ENCODE measurements at regions not wholly inside any gene's neighbourhood (a gene's known extent, or its start where the extent isn't known, plus 50 kb on each side); places are given as distances from the start of the nearest gene placed in this dataset.
A peak's percentile ranks its signal among the peaks of the same experiment; 100 is the strongest.

DNA sequence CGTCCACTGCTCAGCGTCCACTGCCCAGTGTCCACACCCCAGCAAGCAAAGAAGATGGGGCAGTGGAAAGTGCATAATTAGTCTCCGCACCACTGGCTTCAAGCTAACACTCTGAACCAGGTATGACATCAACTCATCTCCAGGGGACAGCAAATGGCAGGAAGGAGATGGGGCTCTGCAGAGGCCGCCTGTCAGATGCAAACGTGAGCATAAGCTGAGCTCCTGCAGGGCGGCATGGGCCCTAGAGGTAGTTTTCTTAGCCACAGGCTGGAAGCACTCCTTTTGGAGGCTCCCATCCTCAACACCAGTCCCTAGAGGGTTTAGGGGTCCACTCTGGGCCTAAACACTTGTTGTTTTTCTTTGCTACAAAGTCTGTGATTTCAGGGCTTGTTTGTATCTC, 335.8 kb upstream of the MKI67 start:
- H3K36me3 ChIP-seq (ENCODE audit: control insufficient read depth in 4 of 4, insufficient read depth in 4 of 4, low read length in 4 of 4) = no peaks in the 10 kb centered on the region
- H3K27me3 ChIP-seq (ENCODE audit: control insufficient read depth in 3 of 3, insufficient read depth in 3 of 3, low read length in 2 of 3) = peaks cover 0 to 5% (median 4%) of the 10 kb centered on the region in 3 donors
- 77 to 81% methylated on average over 6 of the region's 6 CpGs for WGBS, 2 donors

DNA sequence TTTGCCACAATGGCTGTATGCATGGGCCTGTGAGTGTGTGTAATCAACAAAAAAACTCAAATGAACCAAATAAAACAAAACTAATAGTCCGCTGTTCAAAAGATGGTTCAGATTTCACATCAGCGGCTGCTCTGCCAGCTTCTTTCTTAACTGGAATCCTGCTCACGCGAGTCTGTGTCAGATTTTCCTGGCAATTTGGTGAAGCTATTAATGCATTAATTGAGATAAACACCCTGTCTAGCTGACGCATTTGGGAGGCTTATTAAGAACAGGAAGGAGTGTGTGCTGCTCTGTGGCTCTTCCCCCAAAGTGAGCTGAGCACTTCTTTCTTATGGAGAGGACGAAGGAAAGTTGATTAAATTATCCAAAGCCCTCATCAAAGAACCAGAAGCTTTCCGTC, 336.6 kb upstream of the MKI67 start:
- Histone ChIP-seq H3K9me3 (ENCODE audit: control insufficient read depth in 4 of 4, insufficient read depth in 3 of 4, low read length in 3 of 4) (peaks cover 0 to 3% (median under 1%) of the 10 kb centered on the region in 4 donors), H3K27ac (ENCODE audit: low read depth in 1 of 2, low read length in 1 of 2) (no peak overlapping the region), H3K9ac (ENCODE audit: insufficient read depth in 1 of 2, low read length in 2 of 2) (no peak overlapping the region), H3K4me3 (no peak overlapping the region), H3K27me3 (ENCODE audit: control insufficient read depth in 3 of 3, insufficient read depth in 3 of 3, low read length in 2 of 3) (peaks cover 0 to 5% (median 4%) of the 10 kb centered on the region in 3 donors), H3K4me1 (ENCODE audit: control insufficient read depth in 5 of 5, insufficient read depth in 5 of 5, low read length in 5 of 5) (no peaks in the 10 kb centered on the region), H3K36me3 (ENCODE audit: control insufficient read depth in 4 of 4, insufficient read depth in 4 of 4, low read length in 4 of 4) (no peaks in the 10 kb centered on the region)
- 62 to 67% methylated on average over 7 of the region's 7 CpGs for WGBS, 2 donors
- no peak for DNase-seq
- TF ChIP-seq, protein P1, sequence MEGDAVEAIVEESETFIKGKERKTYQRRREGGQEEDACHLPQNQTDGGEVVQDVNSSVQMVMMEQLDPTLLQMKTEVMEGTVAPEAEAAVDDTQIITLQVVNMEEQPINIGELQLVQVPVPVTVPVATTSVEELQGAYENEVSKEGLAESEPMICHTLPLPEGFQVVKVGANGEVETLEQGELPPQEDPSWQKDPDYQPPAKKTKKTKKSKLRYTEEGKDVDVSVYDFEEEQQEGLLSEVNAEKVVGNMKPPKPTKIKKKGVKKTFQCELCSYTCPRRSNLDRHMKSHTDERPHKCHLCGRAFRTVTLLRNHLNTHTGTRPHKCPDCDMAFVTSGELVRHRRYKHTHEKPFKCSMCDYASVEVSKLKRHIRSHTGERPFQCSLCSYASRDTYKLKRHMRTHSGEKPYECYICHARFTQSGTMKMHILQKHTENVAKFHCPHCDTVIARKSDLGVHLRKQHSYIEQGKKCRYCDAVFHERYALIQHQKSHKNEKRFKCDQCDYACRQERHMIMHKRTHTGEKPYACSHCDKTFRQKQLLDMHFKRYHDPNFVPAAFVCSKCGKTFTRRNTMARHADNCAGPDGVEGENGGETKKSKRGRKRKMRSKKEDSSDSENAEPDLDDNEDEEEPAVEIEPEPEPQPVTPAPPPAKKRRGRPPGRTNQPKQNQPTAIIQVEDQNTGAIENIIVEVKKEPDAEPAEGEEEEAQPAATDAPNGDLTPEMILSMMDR (IDR thresholded peaks at IDR 0.05; ENCODE audit: control extremely low read depth, extremely low read depth) = no peak
- no peak for ATAC-seq (ENCODE audit: insufficient read depth, low FRiP score)

More for the DNA sequence above, 335.8 kb upstream of the MKI67 start:
- no peak for DNase-seq
- Histone ChIP-seq H3K9me3 (ENCODE audit: control insufficient read depth in 4 of 4, insufficient read depth in 3 of 4, low read length in 3 of 4) (peaks cover 0 to 7% (median 1%) of the 10 kb centered on the region in 4 donors), H3K4me3 (no peak overlapping the region), H3K9ac (ENCODE audit: insufficient read depth in 1 of 2, low read length in 2 of 2) (no peak overlapping the region), H3K27ac (ENCODE audit: low read depth in 1 of 2, low read length in 1 of 2) (no peak overlapping the region), H3K4me1 (ENCODE audit: control insufficient read depth in 5 of 5, insufficient read depth in 5 of 5, low read length in 5 of 5) (no peaks in the 10 kb centered on the region)
- TF ChIP-seq, protein P1 (IDR thresholded peaks at IDR 0.05; ENCODE audit: control extremely low read depth, extremely low read depth) = no peak
- ATAC-seq (ENCODE audit: insufficient read depth, low FRiP score) = no peak

DNA sequence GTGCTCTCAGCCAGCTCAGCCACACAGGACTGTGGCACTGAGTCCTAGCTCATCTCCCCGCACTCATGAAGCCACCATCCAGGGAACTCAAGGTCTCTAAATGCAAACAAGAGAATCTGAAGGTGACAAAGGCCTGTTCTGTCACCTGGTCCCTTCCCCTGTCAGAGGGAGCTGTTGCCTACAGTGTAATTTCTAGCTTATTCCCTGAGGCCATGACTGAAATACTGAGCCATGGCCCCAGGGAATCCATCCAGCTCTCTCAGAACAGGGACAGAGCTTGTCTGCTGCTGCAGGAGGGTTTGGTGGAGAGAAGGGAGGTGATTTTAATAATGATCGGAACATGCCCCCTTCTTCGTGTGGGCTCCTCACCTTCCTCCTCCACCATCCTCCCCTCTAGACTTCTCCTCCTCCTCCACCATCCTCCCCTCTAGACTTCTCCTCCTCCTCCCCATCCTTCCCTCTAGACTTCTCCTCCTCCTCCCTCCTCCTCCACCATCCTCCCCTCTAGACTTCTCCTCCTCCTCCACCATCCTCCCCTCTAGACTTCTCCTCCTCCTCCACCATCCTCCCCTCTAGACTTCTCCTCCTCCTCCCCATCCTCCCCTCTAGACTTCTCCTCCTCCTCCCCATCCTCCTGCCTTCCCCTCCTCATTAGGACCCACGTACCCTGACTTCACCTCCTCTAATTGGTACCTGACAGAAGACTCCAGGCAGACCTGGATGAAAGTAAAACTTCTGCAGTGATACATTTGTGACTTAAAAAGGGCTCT, 338.0 kb upstream of the MKI67 start:
- 89 to 92% methylated on average over 4 of the region's 4 CpGs for whole genome bisulfite sequencing, 2 donors
- TF ChIP-seq, protein P1 (IDR thresholded peaks at IDR 0.05; ENCODE audit: control extremely low read depth, extremely low read depth) = no peak
- Histone ChIP-seq H3K4me3 (no peak overlapping the region), H3K27me3 (ENCODE audit: control insufficient read depth in 3 of 3, insufficient read depth in 3 of 3, low read length in 2 of 3) (peaks cover 0 to 5% (median 4%) of the 10 kb centered on the region in 3 donors), H3K36me3 (ENCODE audit: control insufficient read depth in 4 of 4, insufficient read depth in 4 of 4, low read length in 4 of 4) (no peaks in the 10 kb centered on the region), H3K4me1 (ENCODE audit: control insufficient read depth in 5 of 5, insufficient read depth in 5 of 5, low read length in 5 of 5) (no peaks in the 10 kb centered on the region), H3K9ac (ENCODE audit: insufficient read depth in 1 of 2, low read length in 2 of 2) (no peak overlapping the region), H3K27ac (ENCODE audit: low read depth in 1 of 2, low read length in 1 of 2) (no peak overlapping the region), H3K9me3 (ENCODE audit: control insufficient read depth in 4 of 4, insufficient read depth in 3 of 4, low read length in 3 of 4) (peaks cover 0 to 3% (median 0%) of the 10 kb centered on the region in 4 donors)
- DNase-seq = peak in 2 of 3 donors; percentile 8 to 13
- ATAC-seq (ENCODE audit: insufficient read depth, low FRiP score) = no peak

Measured in lung (tissue), 11 donors.